Germinal center (tissue), 1 donor: ENCODE measurements at regions not wholly inside any gene's neighbourhood (a gene's known extent, or its start where the extent isn't known, plus 50 kb on each side); places are given as distances from the start of the nearest gene placed in this dataset.

Experiments
- DNase-seq: peaks from one replicate; pipeline ENCODE4 v3.0.0; 2012; ENCODE audit warnings: mixed read lengths, low spot score

DNA sequence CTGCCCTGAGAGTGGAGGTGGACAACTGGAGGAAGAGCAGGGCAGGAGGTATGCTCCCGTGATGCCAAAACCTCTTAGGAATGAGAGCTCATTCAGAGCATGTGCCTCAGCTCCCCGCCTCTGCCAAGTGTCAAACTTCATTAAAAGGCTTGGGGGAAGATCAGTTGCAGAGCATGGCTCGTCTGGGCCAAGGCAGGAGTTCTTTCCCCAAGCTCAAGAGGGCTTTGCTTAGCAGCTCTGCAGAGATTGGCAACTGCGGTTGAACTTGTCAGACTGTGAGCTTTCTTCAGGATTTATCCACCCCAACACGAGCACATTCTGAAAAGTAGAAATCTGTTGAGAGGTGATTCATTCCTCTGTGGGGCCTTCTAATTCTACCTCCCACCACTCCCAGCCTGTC, 248.1 kb downstream of the HS3ST3A1 start:
- DNase-seq = no peak

- DNase-seq = no peak
Observed at GRCh38 chr17:13352747-13353415, 248.8 kb downstream of the HS3ST3A1 start.

DNA sequence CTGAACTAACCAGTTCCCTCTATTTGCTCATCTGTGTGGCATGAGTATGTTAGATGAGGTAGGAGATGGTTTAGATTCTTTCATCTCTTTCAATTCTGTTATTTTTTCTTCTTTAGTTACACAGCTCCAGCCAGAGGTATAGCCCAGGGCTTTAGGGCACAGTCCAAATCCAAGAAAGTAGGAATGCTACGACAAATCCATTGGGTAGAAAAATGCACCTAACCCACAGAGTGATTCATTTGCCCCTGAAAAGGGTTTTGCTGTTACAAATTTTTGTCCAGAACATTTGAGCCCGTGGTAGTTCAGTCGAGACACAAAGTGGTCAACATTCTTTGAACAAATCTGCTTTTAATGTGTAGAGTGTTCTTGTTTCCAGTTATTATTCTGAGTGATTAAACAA, 250.7 kb downstream of the HS3ST3A1 start:
- DNase-seq = no peak

- DNase-seq = no peak
Observed at GRCh38 chr17:13350466-13350865, 251.3 kb downstream of the HS3ST3A1 start.

GRCh38 chr17:13346996-13347762, 254.6 kb downstream of the HS3ST3A1 start:
- DNase-seq = no peak

DNA sequence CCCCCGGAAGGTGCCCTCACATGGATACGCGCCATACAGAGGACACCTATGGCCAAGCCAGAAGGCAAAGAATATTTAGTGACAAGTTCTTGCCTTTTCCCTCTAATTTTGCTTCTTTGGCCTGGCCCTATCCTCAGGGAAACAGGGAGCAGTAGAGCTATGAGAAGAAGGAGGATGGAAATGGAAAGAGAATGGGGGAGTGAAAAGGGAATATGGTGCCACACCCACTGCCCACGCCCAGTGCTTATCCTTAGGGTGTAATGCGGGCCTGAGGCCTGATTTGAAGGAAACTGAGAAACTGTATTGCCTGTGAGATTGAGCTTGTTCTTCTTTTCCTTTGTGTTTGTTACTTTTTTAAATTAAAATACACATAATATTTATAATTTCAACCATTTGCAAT, 255.1 kb downstream of the HS3ST3A1 start:
- no peak for DNase-seq

- no peak for DNase-seq
Observed at GRCh38 chr17:13346081-13346533, 255.6 kb downstream of the HS3ST3A1 start.

GRCh38 chr17:13338421-13338820, 263.3 kb downstream of the HS3ST3A1 start:
- DNase-seq = no peak

- no peak for DNase-seq
Observed at GRCh38 chr17:13337864-13338371, 263.8 kb downstream of the HS3ST3A1 start.

DNA sequence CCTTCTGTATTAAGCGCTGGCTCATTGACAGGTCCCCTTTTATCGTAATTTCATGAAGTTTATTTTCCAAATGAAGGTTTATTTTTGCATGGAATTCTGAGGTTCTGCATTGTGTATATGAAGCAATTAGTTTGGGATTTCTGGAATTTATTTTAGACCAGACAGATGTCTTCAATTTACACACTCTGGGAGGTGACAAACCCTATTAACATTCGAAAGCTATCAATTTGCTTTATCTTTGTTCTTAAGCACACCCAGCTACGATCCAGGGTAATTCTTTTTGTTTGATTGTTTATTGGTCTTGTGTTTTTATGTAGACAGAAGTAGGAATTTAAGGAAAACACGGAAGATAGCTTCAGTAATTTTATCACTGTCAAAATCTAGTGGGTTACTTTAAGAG, 264.6 kb downstream of the HS3ST3A1 start:
- DNase-seq = no peak

GRCh38 chr17:13334374-13334773, 267.4 kb downstream of the HS3ST3A1 start:
- no peak for DNase-seq

DNA sequence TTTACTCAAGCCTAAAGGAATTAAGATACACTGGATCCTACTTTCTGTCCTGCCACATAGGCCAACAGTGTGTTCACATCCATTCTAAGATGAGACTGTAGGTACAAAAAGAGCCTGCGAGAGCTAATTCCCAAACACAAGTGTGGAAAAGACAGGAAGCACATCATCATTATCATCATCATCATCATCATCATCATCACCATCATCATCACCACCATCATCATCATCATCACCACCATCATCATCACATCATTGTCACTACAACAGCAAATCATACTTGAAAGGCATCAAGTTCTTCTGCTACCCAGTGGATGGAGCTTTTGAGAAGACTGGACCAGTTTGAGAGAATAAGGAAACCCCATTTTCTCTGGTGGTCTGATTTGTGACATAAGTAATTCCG, 268.1 kb downstream of the HS3ST3A1 start:
- no peak for DNase-seq

- DNase-seq = no peak
Observed at GRCh38 chr17:13332207-13332606, 269.5 kb downstream of the HS3ST3A1 start.

- DNase-seq = no peak
Observed at GRCh38 chr17:13329421-13329820, 272.3 kb downstream of the HS3ST3A1 start.

- no peak for DNase-seq
Observed at GRCh38 chr17:13323990-13324389, 277.7 kb downstream of the HS3ST3A1 start.

- DNase-seq = no peak
Observed at GRCh38 chr17:13321951-13322701, 279.6 kb downstream of the HS3ST3A1 start.

DNA sequence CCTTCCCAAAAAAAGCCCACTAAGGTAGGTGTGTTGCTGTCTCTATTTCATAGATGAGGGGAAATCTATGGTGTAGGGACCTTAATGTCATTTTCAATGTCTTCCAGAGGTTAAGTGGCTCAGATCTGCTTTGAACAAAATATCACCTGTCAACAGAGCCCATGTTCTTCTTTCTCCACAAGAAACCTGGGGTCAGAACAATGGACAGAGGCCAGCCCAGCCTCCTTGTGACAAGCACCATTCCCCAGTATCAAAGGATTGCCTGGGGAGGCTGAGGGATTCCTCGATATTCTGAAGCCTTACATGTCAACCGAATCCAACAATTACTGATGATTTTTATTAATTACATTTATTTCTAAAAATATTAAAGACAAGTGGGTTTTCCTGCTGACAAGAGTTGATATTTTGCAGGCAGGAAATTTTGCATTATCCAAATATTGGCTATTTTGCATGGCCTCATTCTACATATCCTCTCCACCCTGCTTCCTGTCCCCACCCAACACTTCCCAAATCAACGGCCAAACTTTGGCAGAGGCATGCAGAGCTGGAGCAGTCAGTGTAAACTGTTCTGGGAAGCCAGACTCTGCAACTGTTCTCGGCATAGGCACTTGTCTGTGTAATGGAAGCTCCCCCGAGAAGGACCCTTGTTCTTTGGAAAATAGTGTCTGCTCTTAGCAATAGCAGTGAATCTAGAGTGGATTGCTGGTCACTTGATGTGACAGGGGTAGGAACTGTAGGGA, 281.5 kb downstream of the HS3ST3A1 start:
- no peak for DNase-seq

GRCh38 chr17:13316657-13317056, 285.1 kb downstream of the HS3ST3A1 start:
- no peak for DNase-seq

DNA sequence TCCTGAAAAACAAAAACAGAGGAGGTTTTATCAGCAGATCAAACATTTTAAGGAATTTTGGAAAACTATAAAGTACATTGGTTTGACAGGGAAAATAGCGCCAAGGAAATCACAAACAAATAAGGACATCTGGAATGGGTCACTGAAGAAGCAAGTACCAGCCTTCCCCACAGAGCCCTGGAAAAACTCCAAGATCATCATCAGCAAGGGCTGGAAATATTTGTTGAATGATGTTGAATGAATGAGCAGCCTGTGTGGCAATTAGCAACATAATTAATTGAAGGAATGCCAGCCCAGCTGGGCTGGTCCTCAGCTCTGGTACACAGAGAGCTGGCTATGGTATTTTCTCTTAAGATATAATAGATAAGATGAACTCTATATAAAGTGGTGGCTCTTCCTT, 290.4 kb downstream of the HS3ST3A1 start:
- no peak for DNase-seq

DNA sequence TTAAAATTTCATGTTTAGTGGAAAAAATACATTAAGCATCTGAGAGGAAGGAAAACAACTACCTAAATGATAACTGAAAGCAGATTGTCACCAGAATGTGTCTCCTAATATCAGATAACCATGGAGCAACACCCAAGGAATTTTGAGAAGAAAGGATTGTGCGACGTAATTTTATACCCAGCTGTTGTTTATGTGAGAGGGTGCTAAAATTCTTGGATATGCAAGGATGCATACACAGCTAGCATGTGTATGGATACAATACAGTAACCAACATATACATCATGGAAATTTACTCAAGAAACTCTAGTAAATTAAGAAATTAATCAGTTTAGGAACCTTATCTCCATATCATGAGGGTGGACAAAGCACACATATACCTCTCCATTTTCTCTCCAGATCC, 290.9 kb downstream of the HS3ST3A1 start:
- no peak for DNase-seq

- DNase-seq = no peak
Observed at GRCh38 chr17:13306310-13306962, 288.6 kb upstream of the ELAC2 start.
